Heart left ventricle (tissue), 16 donors: ENCODE measurements at regions not wholly inside any gene's neighbourhood (a gene's known extent, or its start where the extent isn't known, plus 50 kb on each side); places are given as distances from the start of the nearest gene placed in this dataset.

ENCODE experiments used
- ATAC-seq, 4 donors: fragments of 200-7000 bp; cut with Tn5 transposase; one replicate each; pipeline ENCODE4 v1.9.1; 2020 to 2022; ENCODE audit warnings: moderate library complexity in 4 of 4, mild to moderate bottlenecking in 3 of 4, moderate number of reproducible peaks in 1 of 4
- DNase-seq, 5 donors: peaks; one replicate each; pipeline ENCODE4 v3.0.0-alpha.2; 2020
- H3K27ac ChIP-seq, 12 donors: fragments of 200-600 bp; sonication (generic) in 4 of 12; one replicate each; pipeline versions ENCODE4 v1.5.0 to v1.8.0; 2016 to 2022; ENCODE audit warnings: mild to moderate bottlenecking in 2 of 12
- H3K27me3 ChIP-seq, 9 donors: fragments of 200-600 bp; sonication (generic) in 2 of 9; one replicate each; pipeline versions ENCODE4 v1.5.1 to v1.8.0; 2016 to 2022; ENCODE audit warnings: mild to moderate bottlenecking in 3 of 9
- H3K36me3 ChIP-seq, 9 donors: fragments of 200-600 bp; sonication (generic) in 2 of 9; one replicate each; pipeline versions ENCODE4 v1.5.0 to v1.8.0; 2018 to 2022; ENCODE audit warnings: mild to moderate bottlenecking in 2 of 9
- H3K4me1 ChIP-seq, 12 donors: fragments of 200-600 bp; sonication (generic) in 4 of 12; one replicate each; pipeline versions ENCODE4 v1.5.0 to v1.8.0; 2016 to 2022; ENCODE audit warnings: mild to moderate bottlenecking in 3 of 12
- H3K4me3 ChIP-seq, 12 donors: fragments of 200-600 bp; sonication (generic) in 4 of 12; one replicate each; pipeline versions ENCODE4 v1.5.0 to v1.8.0; 2017 to 2022; ENCODE audit warnings: mild to moderate bottlenecking in 9 of 12, moderate library complexity in 4 of 12
- H3K9me3 ChIP-seq, 12 donors: fragments of 200-600 bp; sonication (generic) in 4 of 12; one replicate each; pipeline versions ENCODE4 v1.5.0 to v1.8.0; 2016 to 2022; ENCODE audit warnings: mild to moderate bottlenecking in 1 of 12
- POLR2A ChIP-seq, 2 donors: fragments of 450-650 bp; IDR thresholded peaks; one replicate each; pipeline ENCODE4 v1.6.1; 2017; ENCODE audit warnings: antibody characterized with exemption in 2 of 2, mild to moderate bottlenecking in 2 of 2, moderate library complexity in 2 of 2
- WGBS, 4 donors: extraction: QIAGEN DNeasy Blood & Tissue Kit in 2 of 4; methylation state at CpG; one replicate each; pipeline versions ENCODE4 v1.1.5 to v1.1.7; 2013 to 2018; 5-methylcytosine and 5-hydroxymethylcytosine counted together
- intact Hi-C, 10 donors: fragments of 100-400 bp; cut with DNase I; formaldehyde crosslinking; loops; one replicate each; pipeline versions ENCODE4 v1.11.1 to v1.14.2; 2022
- TF ChIP-seq, protein P1 (sequence below), 12 donors: fragments of 200-600 bp; sonication (generic) in 4 of 12; IDR thresholded peaks; one replicate each; pipeline versions ENCODE4 v1.5.0 to v1.8.0; 2018 to 2022; ENCODE audit warnings: antibody characterized with exemption in 12 of 12, mild to moderate bottlenecking in 5 of 12
- donor health status: ischemic (EF 13 %, LVEDD 7.1; RV severe dilation, severe dysfunction).
- donor health status: healthy with polysubstance abuse.
- donor health status: DM: no; HTN: yes; CAD: no.
- donor health status: DM: no; HTN: no; CAD: no.
- donor health status: ischemic (EF 25% LVEDD 6.9; RV normal size, moderate dysfunction).
- donor health status: ischemic (EF 25% LVEDD 5.7; RV mildly dilated, moderate dysfunction).
- donor health status: healthy.
- donor health status: DM: yes; HTN: yes; CAD: no.
- donor health status: ischemic (EF 35%, LVEDD 5.7; RV mildly dilated, moderate dysfunction).
- donor health status: nonischemic (EF 11% LVEDD 7.7; RV severe dilation, severe dysfunction).
- donor health status: DM: yes; HTN: yes; CAD: no.
- donor health status: PGD.
- donor health status: ischemic (EF 29% LVEDD 5.4; RV normal size, mild dysfunction).
- donor health status: nonischemic (EF 23%, LVEDD 6.1; RV moderate dilation, normal function).

DNA sequence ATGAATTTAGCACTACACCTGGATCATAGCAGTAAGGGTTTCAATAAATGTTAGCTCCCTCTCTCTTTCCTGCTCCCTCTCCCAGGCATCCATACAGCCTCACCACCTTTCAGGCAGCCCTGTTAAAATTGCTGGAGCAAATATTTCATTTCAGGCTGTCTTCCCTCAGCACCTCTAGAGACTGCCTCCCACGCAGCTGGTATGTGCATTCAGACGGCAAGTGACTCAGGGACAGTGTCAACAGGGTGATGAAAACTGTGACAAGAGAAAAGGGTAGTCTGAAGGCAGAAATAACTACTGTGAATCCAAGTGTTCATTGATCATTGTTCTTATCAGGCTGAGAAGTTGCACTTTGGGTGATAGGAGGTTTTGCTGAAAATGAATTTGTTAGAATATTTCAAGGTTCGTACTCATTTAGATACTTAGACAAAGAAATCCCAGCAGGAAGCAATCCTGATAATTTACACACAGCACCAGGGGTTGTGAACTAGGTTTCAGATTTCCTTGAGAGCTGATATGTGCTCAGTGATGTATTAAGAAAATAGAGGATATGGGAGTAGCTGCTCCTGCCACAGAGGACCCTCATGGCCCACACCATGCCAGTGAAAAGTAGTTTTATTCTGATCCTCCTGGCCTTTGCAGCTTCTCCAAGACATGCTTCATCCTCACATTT is 424.2 kb downstream of the FGF13 start:
- Histone ChIP-seq H3K36me3 (no peaks in the 10 kb centered on the region), H3K27ac (no peak overlapping the region), H3K27me3 (peaks cover 0 to 6% (median 0%) of the 10 kb centered on the region in 9 donors), H3K9me3 (no peaks in the 10 kb centered on the region), H3K4me1 (no peaks in the 10 kb centered on the region), H3K4me3 (no peak overlapping the region)
- 19 to 37% (median 29%) methylated on average over 3 of the region's 3 CpGs for WGBS, 4 donors
- no peak for ATAC-seq
- TF ChIP-seq POLR2A (IDR thresholded peaks at IDR 0.05), result no peak
- TF ChIP-seq, protein P1, sequence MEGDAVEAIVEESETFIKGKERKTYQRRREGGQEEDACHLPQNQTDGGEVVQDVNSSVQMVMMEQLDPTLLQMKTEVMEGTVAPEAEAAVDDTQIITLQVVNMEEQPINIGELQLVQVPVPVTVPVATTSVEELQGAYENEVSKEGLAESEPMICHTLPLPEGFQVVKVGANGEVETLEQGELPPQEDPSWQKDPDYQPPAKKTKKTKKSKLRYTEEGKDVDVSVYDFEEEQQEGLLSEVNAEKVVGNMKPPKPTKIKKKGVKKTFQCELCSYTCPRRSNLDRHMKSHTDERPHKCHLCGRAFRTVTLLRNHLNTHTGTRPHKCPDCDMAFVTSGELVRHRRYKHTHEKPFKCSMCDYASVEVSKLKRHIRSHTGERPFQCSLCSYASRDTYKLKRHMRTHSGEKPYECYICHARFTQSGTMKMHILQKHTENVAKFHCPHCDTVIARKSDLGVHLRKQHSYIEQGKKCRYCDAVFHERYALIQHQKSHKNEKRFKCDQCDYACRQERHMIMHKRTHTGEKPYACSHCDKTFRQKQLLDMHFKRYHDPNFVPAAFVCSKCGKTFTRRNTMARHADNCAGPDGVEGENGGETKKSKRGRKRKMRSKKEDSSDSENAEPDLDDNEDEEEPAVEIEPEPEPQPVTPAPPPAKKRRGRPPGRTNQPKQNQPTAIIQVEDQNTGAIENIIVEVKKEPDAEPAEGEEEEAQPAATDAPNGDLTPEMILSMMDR (IDR thresholded peaks at IDR 0.05), result no peak
- no peak for DNase-seq
- intact Hi-C loops, result no loop called here

GRCh38 chrX:138294951-138295350 is 416.6 kb downstream of the FGF13 start:
- H3K4me3 ChIP-seq, result no peak overlapping the region
- no peak for ATAC-seq
- intact Hi-C loops, result loop anchor here in 3 of 10 donors (5.0 to 10.0 kb wide), 3 partner anchors 437 to 452 kb away; no protein-coding TSS in a partner anchor
- no peaks in the 10 kb centered on the region for H3K4me1 ChIP-seq
- 61 to 68% (median 66%) methylated on average over 5 of the region's 5 CpGs for WGBS, 4 donors
- H3K9me3 ChIP-seq, result no peaks in the 10 kb centered on the region
- TF ChIP-seq, protein P1 (IDR thresholded peaks at IDR 0.05), result no peak
- no peak for TF ChIP-seq POLR2A (IDR thresholded peaks at IDR 0.05)
- no peaks in the 10 kb centered on the region for H3K27me3 ChIP-seq
- H3K27ac ChIP-seq, result no peak overlapping the region
- no peak for DNase-seq
- H3K36me3 ChIP-seq, result no peaks in the 10 kb centered on the region

GRCh38 chrX:138298268-138298667 is 413.2 kb downstream of the FGF13 start:
- no peaks in the 10 kb centered on the region for H3K4me1 ChIP-seq
- no peak overlapping the region for H3K27ac ChIP-seq
- H3K36me3 ChIP-seq, result no peaks in the 10 kb centered on the region
- H3K9me3 ChIP-seq, result peaks cover 0 to 2% (median 0%) of the 10 kb centered on the region in 12 donors
- DNase-seq, result no peak
- intact Hi-C loops, result loop anchor here in 3 of 10 donors (5.0 to 10.0 kb wide), 3 partner anchors 434 to 449 kb away; no protein-coding TSS in a partner anchor
- WGBS, 4 donors, result 56 to 71% (median 61%) methylated on average over 3 of the region's 3 CpGs
- no peaks in the 10 kb centered on the region for H3K27me3 ChIP-seq
- H3K4me3 ChIP-seq, result no peak overlapping the region
- no peak for TF ChIP-seq POLR2A (IDR thresholded peaks at IDR 0.05)
- TF ChIP-seq, protein P1 (IDR thresholded peaks at IDR 0.05), result peak in 2 of 12 donors; percentile 7 to 16
- no peak for ATAC-seq

DNA sequence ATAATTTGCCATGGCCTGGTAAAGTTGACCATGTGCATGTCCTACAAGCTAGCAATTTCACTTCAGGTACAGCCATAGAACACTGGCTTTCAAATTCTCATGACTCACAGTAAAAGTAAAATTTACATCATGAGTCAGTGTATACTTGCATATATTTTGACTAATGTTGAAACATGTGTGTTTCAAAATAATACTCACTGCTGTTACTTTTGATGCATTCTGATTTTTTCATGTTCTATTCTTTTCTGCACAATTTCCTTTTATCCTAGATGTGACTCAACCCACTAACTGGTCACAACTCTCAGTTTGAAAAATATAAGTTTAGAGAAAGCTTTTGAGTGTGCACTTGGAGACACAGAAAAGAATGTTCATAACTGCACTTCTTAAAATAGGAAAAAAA is 365.7 kb downstream of the FGF13 start:
- intact Hi-C loops, result no loop called here
- DNase-seq, result no peak
- Histone ChIP-seq H3K27me3 (peaks cover 0 to 5% (median 0%) of the 10 kb centered on the region in 9 donors), H3K4me1 (no peaks in the 10 kb centered on the region), H3K27ac (no peak overlapping the region), H3K9me3 (no peaks in the 10 kb centered on the region), H3K36me3 (no peaks in the 10 kb centered on the region), H3K4me3 (no peak overlapping the region)
- ATAC-seq, result no peak
- no peak for TF ChIP-seq POLR2A (IDR thresholded peaks at IDR 0.05)
- TF ChIP-seq, protein P1 (IDR thresholded peaks at IDR 0.05), result no peak
